Keratinocyte (primary cell): ENCODE measurements at regions not wholly inside any gene's neighbourhood (a gene's known extent, or its start where the extent isn't known, plus 50 kb on each side); places are given as distances from the start of the nearest gene placed in this dataset.

Source experiments
- DNase-seq: peaks from one replicate; pipeline ENCODE4 v3.0.0-alpha.2; 2011; ENCODE audit warnings: low read depth, missing footprints, low spot score
- FAIRE-seq: peaks from 2 replicates; lab custom pipeline; 2011; peaks lifted over from hg19 to GRCh38; lab: Jason Lieb, UNC
- H2AFZ ChIP-seq: 2 replicates; pipeline ENCODE4 v1.6.0; 2012; ENCODE audit warnings: low read length, control low read depth, inconsistent platforms; ENCODE audit not compliant: control insufficient read depth
- H3K27ac ChIP-seq: 2 replicates; pipeline ENCODE4 v1.5.1; 2011; ENCODE audit warnings: low read length; ENCODE audit not compliant: control insufficient read depth, insufficient read depth
- H3K27me3 ChIP-seq: 3 replicates; pipeline ENCODE4 v1.6.0; 2011; ENCODE audit warnings: low read length; ENCODE audit not compliant: control insufficient read depth, insufficient read depth; ENCODE audit errors: extremely low read depth
- H3K36me3 ChIP-seq, 2 experiments: 2 replicates in 1 of 2; 3 replicates in 1 of 2; pipeline ENCODE4 v1.5.1; 2011; ENCODE audit warnings: low read length in 2 of 2, mild to moderate bottlenecking in 1 of 2; ENCODE audit not compliant: control insufficient read depth in 2 of 2, insufficient read depth in 2 of 2; ENCODE audit errors: extremely low read depth in 1 of 2
- H3K4me1 ChIP-seq: 3 replicates; pipeline ENCODE4 v1.5.1; 2011; ENCODE audit warnings: low read length; ENCODE audit not compliant: control insufficient read depth, insufficient read depth; ENCODE audit errors: extremely low read depth
- H3K4me2 ChIP-seq: 3 replicates; pipeline ENCODE4 v1.6.0; 2011; ENCODE audit warnings: low read depth, low read length; ENCODE audit not compliant: control insufficient read depth, insufficient read depth; ENCODE audit errors: extremely low read depth
- H3K4me3 ChIP-seq, 3 experiments: fragments of 200-600 bp in 1 of 3; sonication (generic) in 1 of 3; 2 replicates in 2 of 3; 3 replicates in 1 of 3; pipeline ENCODE4 v1.5.1; 2011 to 2016; ENCODE audit warnings: low read length in 3 of 3, mild to moderate bottlenecking in 3 of 3, control low read depth in 2 of 3, inconsistent platforms in 1 of 3, low read depth in 1 of 3, mixed read lengths in 1 of 3, mixed run types in 1 of 3, moderate library complexity in 1 of 3; ENCODE audit not compliant: control insufficient read depth in 2 of 3, insufficient read depth in 2 of 3; ENCODE audit errors: extremely low read depth in 1 of 3
- H3K79me2 ChIP-seq: 2 replicates; pipeline ENCODE4 v1.6.0; 2012; ENCODE audit warnings: low read length; ENCODE audit not compliant: control insufficient read depth, insufficient read depth
- H3K9ac ChIP-seq: 3 replicates; pipeline ENCODE4 v1.6.0; 2011; ENCODE audit warnings: low read length; ENCODE audit not compliant: control insufficient read depth, insufficient read depth; ENCODE audit errors: extremely low read depth
- H3K9me1 ChIP-seq: 3 replicates; pipeline ENCODE4 v1.6.0; 2011; ENCODE audit warnings: low read length; ENCODE audit not compliant: control insufficient read depth, insufficient read depth; ENCODE audit errors: extremely low read depth
- H3K9me3 ChIP-seq: 2 replicates; pipeline ENCODE4 v1.5.1; 2012; ENCODE audit warnings: low read depth, low read length; ENCODE audit not compliant: control insufficient read depth
- H4K20me1 ChIP-seq: 3 replicates; pipeline ENCODE4 v1.6.0; 2011; ENCODE audit warnings: low read length; ENCODE audit not compliant: control insufficient read depth, insufficient read depth; ENCODE audit errors: extremely low read depth
- EZH2 ChIP-seq: IDR thresholded peaks from one replicate; pipeline ENCODE4 v1.6.1; 2012; ENCODE audit warnings: inconsistent platforms, mild to moderate bottlenecking, low read length, moderate library complexity
- dilution Hi-C: fragments of 300-500 bp; cut with MboI; formaldehyde crosslinking; loops from one replicate; pipeline ENCODE4 v1.7.0; 2020; ENCODE audit warnings: low sequenced_read_pairs; ENCODE audit not compliant: extremely low pct_ligation_motif_present
- small RNA-seq, 3 experiments: library from RNA; depleted of rRNA; stranded (forward); fragments of <200 nt; gene quantifications; one replicate each; pipeline ENCODE3, GENCODE V24; 2012; ENCODE audit warnings: low read depth in 3 of 3, low replicate concordance in 1 of 3; ENCODE audit not compliant: insufficient read length in 3 of 3
- TF ChIP-seq, protein P1 (sequence below), 3 experiments: IDR thresholded peaks in 1 of 3; conservative IDR thresholded peaks in 1 of 3; optimal IDR thresholded peaks in 1 of 3; 2 replicates in 2 of 3; 3 replicates in 1 of 3; pipeline versions ENCODE3 to v1.5.1; 2011; ENCODE audit warnings: low read length in 3 of 3, mild to moderate bottlenecking in 3 of 3, moderate library complexity in 2 of 3, control low read depth in 1 of 3, inconsistent platforms in 1 of 3; ENCODE audit not compliant: insufficient read depth in 2 of 3; ENCODE audit errors: extremely low read depth in 1 of 3

DNA sequence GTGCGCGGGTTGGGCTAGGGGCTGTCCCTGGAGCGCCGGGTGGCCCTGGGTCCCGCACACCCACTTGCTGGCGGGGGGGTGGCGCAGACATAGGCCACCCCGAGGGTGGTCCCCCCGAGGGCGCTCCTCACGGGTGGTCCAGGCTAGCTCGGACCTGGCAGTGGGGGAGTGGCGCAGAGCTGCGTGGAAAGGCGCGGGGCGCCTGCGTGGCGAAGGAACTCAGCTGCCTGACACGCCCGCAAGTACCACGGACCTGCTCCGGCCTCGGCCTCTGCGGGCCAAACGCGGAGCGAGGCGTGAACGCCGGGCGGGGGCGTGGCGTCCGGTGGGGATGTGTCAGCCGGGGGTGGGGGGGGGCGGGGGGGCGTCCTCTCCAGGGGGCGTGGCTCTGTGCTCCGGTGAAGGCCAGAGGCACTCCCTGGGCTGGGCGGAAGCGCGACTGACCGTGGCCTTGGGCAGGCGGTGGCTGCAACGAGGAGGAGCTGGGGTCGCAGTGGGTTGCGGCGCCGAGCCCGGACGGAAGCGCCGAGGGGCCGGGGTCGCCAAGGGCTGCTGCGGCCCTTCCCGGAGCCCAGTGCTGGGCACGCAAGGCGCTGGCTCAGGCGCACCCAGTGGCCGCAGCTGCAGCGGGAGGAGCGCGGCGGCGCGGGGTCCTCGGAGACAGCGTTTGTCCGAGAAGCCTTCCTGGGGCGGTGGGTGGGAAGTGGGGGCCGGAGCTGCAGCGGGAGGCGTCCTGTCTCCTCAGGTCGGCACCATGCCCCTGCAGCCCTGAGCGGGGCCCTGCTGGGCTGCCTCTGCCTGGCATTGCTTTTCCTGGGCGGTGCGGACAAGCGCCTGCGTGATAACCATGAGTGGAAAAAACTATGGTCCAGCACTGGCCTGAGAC, 58.9 kb upstream of the NUPR2 start:
- Histone ChIP-seq H3K4me2 (no peak overlapping the region), H2AFZ (no peak overlapping the region), H3K4me3 (peak overlapping the region in 1 of 3 experiments; percentile 10), H3K79me2 (no peaks in the 10 kb centered on the region), H4K20me1 (no peaks in the 10 kb centered on the region), H3K36me3 (no peaks in the 10 kb centered on the region), H3K9me3 (no peaks in the 10 kb centered on the region), H3K27me3 (no peaks in the 10 kb centered on the region), H3K9ac (no peak overlapping the region), H3K9me1 (no peaks in the 10 kb centered on the region), H3K4me1 (no peaks in the 10 kb centered on the region), H3K27ac (no peak overlapping the region)
- DNase-seq (no peak), FAIRE-seq (no peak)
- TF ChIP-seq, protein P1, sequence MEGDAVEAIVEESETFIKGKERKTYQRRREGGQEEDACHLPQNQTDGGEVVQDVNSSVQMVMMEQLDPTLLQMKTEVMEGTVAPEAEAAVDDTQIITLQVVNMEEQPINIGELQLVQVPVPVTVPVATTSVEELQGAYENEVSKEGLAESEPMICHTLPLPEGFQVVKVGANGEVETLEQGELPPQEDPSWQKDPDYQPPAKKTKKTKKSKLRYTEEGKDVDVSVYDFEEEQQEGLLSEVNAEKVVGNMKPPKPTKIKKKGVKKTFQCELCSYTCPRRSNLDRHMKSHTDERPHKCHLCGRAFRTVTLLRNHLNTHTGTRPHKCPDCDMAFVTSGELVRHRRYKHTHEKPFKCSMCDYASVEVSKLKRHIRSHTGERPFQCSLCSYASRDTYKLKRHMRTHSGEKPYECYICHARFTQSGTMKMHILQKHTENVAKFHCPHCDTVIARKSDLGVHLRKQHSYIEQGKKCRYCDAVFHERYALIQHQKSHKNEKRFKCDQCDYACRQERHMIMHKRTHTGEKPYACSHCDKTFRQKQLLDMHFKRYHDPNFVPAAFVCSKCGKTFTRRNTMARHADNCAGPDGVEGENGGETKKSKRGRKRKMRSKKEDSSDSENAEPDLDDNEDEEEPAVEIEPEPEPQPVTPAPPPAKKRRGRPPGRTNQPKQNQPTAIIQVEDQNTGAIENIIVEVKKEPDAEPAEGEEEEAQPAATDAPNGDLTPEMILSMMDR (optimal IDR thresholded peaks at IDR 0.05 in 1 of 3, IDR thresholded peaks at IDR 0.05 in 1 of 3, conservative IDR thresholded peaks at IDR 0.05 in 1 of 3; ENCODE audit: extremely low read depth in 1 of 3, insufficient read depth in 2 of 3, low read length in 3 of 3): no peak
- TF ChIP-seq EZH2: no peak
- dilution Hi-C loops: no loop called here

DNA sequence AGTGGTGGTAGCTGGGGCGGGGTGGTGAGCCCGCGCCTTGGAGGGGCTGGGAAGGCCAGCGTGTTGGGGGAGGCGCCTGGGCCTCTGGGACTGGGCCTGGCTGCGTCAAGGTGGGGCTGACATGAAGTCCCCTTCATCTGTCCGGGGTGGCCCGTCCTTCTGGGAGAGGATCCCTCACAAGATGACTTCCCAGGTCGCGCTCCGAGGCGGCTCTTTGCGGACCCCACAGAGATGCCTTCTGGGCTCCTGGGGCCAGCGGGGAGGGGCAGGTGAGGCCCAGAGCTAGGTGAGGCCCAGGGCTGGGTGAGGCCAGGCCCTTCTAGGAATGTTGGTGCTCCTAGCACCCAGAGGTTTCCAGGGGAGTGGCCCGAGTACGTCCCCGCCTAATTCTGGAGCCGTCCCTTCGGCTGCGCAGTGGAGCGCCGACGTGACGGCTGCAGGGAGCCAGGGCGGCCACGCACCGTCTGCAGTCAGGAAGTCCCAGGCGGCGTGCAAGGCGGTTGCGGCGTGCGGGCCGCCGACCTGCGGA, 58.2 kb upstream of the NUPR2 start:
- peak overlapping the region in 1 of 3 experiments; percentile 10 for H3K4me3 ChIP-seq
- no peaks in the 10 kb centered on the region for H3K27me3 ChIP-seq
- no peak overlapping the region for H2AFZ ChIP-seq
- no peaks in the 10 kb centered on the region for H3K79me2 ChIP-seq
- no peaks in the 10 kb centered on the region for H3K36me3 ChIP-seq
- FAIRE-seq (no peak), DNase-seq (no peak)
- no peak overlapping the region for H3K4me2 ChIP-seq
- no peak overlapping the region for H3K27ac ChIP-seq
- H3K9me1 ChIP-seq: no peaks in the 10 kb centered on the region
- no peak overlapping the region for H3K9ac ChIP-seq
- H3K4me1 ChIP-seq: no peaks in the 10 kb centered on the region
- H3K9me3 ChIP-seq: no peaks in the 10 kb centered on the region
- dilution Hi-C loops: no loop called here
- H4K20me1 ChIP-seq: no peaks in the 10 kb centered on the region
- TF ChIP-seq, protein P1 (optimal IDR thresholded peaks at IDR 0.05 in 1 of 3, IDR thresholded peaks at IDR 0.05 in 1 of 3, conservative IDR thresholded peaks at IDR 0.05 in 1 of 3; ENCODE audit: extremely low read depth in 1 of 3, insufficient read depth in 2 of 3, low read length in 3 of 3): no peak
- TF ChIP-seq EZH2: no peak

Small RNA genes in the stretch of these regions (small RNA-seq; reads per million reads assigned to genes)
- gene AC092447.9: 0 reads per million in 3 experiments
- 0 reads per million in 3 experiments for gene RNU6-1052P
- 0 reads per million in 3 experiments for gene RNU6-1335P
- 0 reads per million in 3 experiments for gene SEPT14P24
